HG02852 (cell line): ENCODE measurements at regions not wholly inside any gene's neighbourhood (a gene's known extent, or its start where the extent isn't known, plus 50 kb on each side); places are given as distances from the start of the nearest gene placed in this dataset.

Source experiments
- ATAC-seq: cut with Tn5 transposase; IDR thresholded peaks from one replicate; pipeline ENCODE4 v1.9.1; 2021; ENCODE audit warnings: mild to moderate bottlenecking, moderate library complexity; ENCODE audit not compliant: unreplicated experiment

DNA sequence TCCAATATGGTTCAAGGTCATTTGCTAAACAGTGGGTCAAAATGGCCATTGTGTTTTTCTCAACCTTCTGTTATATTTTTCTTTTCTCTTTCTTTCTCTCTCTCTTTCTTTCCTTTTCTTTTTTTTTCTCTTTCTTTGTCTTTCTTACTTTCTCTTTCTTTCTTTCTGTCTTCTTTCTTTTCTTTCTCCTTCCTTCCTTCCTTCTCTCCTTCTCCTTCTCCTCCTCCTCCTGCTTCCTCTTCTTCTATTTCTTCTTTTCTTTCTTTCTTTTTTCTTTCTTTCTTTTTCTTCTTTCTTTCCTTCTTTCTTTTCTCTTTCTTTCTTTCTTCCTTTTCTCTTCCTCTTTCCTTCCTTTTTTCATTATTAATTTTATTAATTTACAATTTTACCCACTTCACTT, 619.5 kb downstream of the IRX1 start:
- ATAC-seq = no peak

DNA sequence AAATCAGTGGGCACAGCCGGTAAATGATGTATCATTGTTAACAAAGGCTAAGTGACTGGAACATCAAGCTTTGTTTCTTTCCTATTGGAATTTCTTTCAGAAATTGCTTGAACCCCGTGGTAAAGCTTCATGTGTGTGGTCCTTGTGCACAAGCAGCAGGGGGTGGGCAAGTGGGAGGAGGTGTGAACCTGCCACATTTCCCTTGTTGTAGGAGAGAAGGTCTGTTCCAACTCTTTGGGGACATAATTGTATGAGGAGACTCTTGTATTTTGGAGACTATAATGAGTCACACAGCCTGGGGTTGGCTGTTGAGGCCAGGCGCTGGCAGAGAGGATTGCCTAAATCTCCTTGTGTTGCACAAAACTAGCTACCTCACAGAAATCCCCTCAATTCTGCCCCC, 620.5 kb downstream of the IRX1 start:
- no peak for ATAC-seq

DNA sequence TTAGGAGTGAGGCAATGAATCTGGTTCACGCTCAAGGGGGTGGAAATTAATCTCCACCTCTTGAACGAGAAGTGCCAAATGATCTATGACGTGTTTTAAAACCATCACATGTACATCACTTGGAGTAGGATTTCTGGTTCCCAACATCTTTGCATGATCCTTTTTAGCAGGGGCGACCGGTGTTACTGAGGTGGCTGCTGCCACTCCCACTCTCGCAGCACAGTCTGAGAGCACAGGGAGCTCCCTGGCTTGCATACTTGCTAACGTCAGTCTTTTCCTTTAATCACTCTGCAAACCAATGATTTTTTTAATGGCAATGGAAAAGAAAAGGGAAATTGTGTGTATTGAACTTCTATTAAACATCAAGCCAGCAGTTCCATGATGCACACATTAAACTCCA, 624.4 kb downstream of the IRX1 start:
- ATAC-seq = no peak

DNA sequence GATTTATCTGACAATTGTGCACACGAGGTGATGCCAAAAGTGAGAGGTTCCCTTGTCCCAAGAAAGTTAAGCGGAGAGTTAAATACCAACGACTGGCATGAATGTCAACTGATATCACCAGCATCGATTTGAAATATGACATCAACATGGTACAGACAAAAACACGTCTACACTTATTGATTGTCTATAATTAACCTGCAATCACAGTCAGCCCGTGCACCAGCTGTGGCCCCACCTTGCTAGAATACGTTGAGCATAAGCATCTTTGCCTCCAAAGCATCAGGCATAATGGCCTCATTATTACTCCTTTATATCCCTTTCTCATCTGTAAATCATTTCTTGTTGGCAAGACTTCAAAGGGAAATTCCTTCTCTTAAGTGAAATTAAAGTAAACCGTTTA, 625.4 kb downstream of the IRX1 start:
- no peak for ATAC-seq

DNA sequence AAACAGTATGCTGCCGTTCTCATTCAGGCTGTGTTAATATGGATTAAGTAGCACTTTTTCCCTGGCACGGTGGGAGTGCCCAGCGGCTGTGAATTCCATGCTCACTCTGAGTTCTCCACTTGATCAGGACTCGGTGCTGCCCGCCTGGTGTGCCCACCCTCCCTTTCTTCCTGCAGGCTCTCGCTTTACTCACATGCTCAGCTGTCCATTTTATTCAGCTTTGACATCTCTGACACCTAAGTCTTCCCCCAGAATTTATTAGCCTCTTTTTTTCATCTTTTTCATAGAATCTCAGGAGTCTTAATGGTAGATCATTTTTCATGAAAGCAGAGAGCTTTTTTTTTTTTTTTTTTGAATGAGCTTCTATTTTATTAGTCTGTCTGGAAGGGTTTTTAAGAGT, 626.5 kb downstream of the IRX1 start:
- ATAC-seq = no peak

DNA sequence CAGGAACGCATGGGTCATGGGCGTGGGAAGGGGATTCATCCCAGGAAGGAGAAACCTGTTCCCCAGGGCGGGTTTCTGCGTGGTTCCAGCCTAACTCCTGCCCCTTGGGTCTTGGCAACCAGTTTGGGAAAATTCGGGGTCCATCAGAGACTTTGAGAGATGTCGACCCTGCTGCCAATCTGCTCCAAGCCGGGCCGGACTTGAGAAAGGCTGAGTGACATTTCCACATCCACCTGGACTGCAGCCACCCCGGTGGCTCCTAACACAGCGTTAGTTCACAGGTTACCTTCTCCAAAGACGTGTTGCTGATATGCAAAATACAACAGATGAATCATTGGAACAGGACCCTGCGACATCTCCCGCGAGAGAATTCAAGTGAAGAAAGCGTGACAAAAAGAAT, 627.2 kb downstream of the IRX1 start:
- ATAC-seq = no peak

DNA sequence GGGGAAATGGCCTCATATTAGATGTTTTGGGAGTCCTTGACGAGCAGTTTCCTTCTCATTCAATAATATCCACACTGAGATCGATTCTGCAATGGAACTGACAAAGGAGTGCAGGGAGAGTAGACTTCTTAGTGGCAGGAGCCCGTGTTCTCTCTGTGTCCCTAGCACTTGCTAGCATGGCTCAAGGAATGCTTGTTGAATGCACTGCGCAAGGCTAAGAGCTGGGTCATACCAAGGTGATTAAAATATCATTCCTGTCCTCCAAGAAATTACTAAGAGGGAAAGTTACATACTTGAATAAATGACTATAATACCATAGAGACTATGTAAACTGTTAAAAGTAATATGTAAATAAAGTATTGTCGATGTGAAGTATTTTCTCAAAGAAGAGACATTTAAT, 630.1 kb downstream of the IRX1 start:
- no peak for ATAC-seq

DNA sequence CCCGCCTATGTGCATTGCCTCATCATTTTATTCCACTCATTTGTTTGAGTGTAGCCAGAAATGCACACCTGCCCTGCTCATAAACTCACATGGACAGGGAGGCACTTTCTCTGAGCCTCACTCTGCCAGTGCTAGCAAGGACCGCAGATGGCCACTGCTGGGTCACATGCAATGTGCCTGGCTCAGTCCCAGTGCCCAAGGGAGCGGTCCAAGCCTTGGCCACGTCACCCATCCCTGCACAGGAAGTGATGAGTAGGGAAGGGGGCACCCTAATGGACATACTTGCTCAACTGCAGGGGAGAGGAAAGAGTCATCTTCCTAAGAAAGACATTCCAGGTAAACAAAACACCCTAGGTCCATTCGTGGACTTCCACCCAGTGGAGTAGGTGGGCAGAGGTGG, 630.9 kb downstream of the IRX1 start:
- no peak for ATAC-seq

DNA sequence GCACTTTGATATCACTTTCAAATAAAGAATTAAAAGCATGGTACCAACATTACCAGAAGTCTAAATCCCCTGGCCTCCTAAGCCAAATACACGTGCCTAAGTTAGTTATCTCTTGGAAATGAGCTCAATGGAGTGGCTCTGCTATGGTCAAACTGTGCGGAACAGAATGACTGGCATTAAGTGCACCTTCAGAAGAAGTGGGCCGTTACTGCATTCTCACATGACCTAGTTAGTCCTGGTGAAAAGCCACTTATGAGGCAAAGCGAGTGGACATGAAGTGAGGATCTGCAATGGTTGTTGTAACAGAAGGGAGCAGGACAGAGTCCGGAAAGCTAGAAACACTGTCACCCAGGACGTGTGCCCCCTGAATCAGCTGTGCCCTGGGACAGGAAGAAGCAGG, 633.1 kb downstream of the IRX1 start:
- no peak for ATAC-seq

DNA sequence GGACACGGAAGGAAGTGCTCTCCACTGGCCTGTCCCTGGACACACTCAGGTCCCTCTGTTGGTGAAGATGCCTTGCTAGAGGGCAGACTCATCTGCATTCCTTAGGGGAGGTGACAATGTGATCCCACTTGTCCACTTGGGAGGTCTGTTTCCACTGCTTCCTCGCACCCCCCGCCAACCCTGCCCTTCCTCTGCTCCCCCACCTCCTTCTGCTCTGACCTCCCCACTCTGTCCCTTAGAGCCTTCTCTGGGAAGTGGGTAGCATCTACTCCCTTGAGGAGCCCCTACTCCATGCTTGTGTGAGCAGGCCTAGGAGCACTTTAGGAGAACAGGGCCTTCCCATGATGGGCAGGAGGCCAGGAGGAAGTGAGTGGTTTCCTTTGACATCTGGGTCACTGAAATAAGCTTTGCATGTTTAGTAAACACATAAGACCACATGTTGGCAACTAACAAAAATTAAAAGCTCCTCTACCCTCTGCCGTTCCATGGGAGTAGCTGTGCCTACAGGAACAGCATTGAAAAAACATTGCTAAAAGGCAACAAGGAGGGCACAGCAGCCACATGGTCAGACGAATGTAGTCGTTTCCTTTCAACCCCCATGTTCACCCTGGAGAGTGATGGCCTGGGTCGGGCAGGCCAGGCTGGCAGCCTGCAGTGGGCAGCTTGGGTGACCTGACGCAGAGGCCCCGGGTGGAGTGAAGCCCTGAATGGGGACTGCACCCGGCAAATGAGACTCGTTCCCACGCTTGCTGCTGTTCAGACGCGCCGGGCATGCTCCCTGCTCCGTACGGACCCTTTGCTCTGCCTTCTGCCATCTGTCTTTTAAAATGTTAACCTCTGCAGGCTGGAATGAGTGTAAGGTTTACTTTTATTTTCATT, 634.0 kb downstream of the IRX1 start:
- no peak for ATAC-seq

DNA sequence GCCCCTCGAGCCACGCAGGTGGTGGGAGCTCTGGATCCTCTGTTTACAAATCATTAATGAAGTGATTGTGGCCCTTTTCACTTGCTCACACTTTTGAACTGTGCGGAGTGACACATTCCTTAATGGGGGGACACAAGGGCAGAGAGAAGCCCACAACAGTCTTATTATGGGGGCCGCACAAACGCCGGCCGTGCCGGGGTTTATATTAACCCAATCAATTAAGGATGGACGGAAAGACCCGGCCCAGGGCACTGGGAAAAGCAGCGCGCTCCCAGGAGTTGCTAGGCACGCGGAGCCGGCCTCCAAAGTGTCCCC, 634.8 kb downstream of the IRX1 start:
- no peak for ATAC-seq

DNA sequence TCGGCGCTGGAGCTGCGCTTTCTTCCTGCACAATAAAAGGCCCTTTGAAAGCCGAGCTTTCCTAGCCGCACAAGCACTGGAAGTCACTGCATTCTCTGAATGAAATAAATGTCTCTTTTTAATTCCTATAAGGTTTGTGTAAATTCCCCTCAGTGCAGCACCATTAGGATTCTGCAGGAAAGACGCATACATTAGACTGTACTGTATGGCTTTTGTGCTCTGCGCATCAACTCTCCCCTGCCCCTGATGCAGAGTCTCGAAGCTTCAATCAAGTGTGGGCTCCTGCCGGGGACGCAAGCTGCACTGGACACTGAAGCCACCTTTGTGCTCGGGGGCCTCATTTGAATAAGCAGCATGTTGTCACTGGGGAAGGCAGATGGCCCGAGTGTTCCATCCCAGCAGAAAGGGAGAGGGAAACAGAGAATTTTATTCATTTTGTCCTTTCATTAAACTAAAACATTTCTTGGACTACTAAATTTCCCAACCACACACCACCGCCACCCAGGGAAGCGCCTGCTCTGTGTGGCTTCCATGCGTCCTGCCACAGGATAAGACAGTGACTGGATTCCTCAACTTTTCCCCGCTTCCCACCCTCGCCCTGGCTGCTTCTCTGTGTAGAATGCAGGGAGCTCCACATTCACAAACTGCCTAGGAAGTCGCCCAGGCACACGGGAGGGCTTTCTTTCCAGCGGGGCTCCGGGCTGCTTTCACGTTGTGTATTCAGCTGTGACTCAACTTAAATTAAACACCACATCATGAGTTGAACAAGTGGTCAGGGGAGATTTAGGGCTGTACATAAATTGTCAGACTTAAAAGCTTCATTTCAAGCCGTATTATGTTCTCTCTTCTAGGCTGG, 635.4 kb downstream of the IRX1 start:
- no peak for ATAC-seq

DNA sequence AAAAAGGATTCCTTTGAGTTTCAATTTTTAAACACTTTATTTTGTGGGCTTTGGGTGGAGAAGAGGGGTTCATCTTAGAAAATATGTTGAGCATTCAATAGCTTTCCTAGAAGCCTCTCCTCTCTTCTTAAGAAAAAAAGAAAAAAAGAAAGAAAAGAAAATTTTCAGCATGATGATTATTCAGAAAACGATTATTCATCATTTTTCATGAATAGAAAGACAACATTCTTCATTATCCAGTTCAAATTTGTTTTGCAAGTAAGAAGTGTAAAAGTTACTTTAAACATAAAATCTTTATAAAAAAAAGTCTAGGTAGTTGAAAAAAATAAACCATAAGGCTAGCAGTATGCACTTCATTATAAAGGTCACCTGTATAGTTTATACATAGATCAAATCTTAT, 636.5 kb downstream of the IRX1 start:
- ATAC-seq = no peak

DNA sequence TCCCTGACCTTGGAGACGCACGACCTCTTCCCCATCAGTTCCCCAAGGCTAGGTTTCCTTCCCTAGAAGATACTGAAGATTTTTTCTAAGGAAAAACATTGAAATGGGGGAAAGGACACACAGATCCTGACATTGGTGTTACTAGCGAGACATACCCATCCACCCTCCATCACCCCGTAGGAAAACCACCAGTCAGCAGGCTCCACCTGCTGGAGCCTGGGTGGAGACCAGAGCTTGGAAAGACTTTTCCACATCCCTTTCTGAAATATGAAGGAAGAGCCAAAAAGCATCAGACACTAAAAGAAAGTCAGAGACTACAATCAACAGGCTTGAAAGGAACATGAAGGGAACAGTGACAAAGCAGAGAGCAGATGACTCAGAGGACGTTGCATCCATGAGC, 638.0 kb downstream of the IRX1 start:
- no peak for ATAC-seq

DNA sequence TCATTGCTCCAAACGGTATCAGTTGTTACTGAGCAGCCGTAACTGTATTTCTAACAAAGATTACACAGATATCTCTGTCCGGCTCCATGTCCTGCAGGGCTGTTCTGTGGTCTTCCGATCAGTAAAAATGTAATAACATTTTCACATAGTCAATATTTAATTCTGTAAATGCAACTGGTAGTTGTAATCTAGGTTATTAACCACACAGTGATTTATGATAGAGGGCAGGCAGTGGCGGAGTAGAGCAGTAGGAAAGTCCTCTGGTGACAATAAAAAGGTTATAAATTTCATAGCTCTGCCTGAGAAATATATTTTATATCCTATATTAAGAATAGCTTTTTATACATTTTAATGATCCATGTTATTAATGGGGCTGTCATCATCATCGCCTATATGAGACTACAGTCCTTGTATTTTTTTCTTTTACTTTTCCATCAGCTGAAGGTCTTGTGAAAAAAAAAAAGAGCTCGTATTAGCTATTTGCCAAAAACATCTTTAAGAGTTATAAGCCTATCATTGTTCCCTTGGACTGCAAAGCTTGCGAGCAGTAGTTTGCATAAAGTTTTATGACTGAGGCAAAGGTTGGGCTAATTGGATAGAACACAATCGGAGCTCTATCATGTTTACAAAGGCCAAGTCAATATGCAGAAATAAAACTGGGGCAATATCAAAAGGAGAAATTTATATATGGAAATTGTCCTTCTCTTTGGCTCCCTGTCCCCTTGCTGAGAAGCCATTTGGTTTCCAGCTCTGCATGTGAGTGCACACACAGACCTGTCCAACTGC, 648.0 kb downstream of the IRX1 start:
- no peak for ATAC-seq

DNA sequence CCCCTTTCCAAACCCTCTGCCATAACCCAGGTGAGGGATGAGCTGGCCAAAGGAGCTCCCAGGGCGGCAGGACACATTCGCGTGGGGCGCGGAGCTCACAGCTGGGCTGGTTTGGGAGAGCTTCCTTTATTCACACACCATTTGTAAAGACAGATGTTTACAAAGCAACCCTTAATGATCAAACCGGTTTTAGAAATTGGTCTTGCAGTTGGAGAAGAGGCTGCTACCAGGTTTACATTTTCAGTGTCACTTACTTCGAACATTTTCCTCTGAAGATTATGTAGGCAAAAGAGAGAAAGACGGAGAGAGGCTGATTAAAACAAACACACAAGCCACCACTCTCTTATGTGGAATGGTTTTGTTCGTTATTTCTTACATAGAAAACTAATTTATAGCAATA, 648.7 kb downstream of the IRX1 start:
- ATAC-seq = no peak

DNA sequence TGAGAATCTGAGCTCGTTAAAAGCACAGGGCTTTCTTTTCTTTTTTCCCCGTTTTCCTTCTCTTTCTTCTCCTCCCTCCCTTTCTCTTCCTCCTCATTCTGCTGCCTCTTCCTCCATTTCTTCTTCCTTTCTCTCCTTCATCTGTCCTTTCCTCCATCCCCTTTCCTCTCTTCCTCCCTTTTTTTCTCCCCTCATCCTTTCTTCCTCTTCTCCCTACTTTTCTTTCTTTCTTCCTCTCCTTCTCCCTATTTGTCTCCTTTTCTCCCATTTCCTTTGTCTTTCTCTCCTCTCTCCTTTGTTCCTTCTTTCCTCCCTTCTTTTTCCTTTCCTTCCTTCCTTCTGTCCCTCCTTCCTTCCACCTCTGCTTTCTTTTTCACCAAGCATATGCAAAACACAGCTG, 649.4 kb downstream of the IRX1 start:
- no peak for ATAC-seq

DNA sequence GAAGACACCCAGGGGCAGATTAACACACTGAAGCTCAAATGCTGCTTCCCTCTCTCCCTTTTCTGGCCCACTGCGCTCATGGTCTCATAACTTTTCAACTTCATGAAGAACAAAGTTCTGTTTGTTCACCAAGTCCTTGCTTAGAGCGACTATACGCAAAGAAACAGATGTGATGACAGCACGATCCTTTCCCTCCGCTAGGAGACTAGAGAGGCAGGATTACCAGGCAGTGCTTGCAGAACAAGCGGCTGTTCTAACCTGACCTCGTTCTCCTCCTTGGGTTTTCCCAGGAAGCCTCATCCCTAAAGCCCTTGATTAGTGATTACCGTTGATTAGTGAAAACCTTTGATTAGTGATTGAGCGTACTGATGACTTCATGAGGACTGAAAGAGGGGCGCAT, 649.9 kb downstream of the IRX1 start:
- ATAC-seq = no peak

DNA sequence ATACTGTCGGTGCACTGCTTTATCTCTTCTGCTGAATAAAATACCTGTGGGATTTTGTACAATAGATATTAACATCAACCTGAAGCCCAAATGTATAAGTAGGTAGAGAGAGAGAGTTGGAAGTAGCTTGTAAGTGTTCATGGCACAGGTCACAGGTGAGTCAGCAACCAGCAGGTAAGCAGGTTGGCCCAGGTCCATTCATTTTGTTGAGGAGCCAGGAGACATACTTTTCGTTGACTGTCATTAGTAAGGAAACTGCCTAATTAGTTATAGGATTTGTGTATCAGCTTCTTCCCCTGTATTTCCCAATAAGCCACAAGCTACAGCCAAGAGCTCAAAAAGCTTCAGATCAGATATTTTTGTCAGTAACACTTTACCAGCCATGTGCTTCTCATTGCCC, 650.8 kb downstream of the IRX1 start:
- no peak for ATAC-seq

DNA sequence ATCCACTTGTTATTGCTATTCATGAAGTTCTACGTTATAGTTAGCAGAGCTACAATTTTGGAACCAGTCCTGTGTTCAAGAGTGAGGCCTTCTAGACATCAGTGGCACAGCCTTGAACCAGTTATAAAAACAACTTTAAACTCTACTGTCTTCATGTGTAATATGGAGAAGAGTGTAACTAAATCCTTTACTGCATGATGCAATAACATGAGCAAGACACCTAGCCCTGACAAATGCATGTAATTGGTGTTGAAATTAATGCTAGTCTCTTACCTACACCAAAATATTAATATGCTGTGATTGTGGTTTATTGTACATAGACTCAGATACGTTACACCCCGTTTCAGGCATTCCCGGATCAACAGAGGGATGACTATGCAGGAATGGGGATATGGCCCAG, 654.6 kb downstream of the IRX1 start:
- no peak for ATAC-seq

DNA sequence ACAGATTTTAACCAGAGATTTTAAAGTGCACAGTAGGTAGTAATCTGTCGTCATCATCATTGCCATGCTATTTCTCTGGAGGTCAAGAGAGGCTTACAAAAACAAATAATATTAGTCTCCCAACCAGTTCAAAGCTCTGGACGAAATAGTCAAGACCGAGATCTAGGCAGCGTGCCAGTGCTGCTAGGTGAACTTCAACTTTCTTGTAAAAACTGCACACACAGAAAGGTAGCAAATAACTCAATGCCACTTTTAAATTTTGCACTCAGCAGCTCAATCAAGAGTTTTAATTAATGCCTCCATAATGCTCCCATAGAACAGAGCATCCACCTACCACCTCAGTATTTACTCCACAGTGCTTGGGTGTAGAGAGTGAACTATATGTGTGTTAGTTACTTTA, 656.8 kb downstream of the IRX1 start:
- no peak for ATAC-seq

DNA sequence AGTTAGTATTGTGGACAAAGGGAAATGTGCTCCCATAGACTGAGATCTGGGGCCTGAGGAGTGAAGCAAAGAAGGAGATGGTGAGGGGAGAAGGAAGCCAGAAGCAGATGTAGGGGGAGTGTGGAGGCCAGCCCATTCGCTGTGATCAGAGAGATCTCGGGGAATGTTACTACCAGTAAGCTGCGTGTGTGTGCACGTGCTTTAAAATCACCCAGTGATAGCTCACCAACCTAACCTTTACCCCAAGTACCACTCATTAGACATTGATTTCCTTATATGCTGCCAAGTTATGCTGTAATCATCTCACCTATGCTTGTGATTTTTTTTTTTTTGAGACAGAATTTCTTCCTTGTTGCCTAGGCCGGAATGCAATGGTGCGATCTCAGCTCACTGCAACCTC, 659.1 kb downstream of the IRX1 start:
- ATAC-seq = no peak
